ENCODE measurements at regions not wholly inside any gene's neighbourhood (a gene's known extent, or its start where the extent isn't known, plus 50 kb on each side); places are given as distances from the start of the nearest gene placed in this dataset.
A peak's percentile ranks its signal among the peaks of the same experiment; 100 is the strongest.
"Not testable (repeated sequence)": the region's sequence is repeated elsewhere in the genome, so short reads cannot be mapped to it uniquely, and the experiment has no call there.

DNA sequence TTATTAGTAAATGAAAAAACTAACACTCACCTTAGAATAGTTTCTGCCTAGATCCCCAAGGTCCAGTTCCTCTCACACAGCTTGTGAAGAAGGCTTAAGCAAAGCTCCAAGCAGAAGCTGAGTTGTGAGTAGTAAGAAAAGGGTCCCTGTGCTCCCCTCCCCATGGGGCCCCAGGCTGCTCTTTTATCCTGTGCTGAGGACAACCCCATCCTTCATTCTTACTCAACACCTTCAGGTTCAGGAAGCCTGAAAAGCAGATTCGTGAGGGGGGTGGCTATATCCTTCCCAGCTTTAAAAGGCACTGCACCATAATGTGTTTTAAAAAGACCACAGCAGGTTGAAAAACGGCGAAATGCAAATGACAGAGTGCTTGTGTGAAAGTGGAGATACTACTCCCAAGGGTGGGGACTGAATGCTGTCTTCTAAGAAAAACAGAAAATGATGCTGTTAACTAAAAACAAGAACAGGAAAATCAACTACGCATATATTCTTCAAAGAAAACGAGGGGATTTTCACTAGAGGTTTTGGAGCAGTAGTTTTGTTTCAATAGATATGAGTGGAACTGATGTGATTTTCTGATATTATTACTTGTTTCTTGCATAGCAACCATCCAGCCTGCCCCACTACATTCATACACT lies 182.7 kb downstream of the KTN1 start:
- in situ Hi-C loops (cut with HindIII; ENCODE audit: low pct_unique_long_range_greater_than_20kb, low sequenced_read_pairs), result no loop called here
- no peak for DNase-seq (ENCODE audit: low read depth)

DNA sequence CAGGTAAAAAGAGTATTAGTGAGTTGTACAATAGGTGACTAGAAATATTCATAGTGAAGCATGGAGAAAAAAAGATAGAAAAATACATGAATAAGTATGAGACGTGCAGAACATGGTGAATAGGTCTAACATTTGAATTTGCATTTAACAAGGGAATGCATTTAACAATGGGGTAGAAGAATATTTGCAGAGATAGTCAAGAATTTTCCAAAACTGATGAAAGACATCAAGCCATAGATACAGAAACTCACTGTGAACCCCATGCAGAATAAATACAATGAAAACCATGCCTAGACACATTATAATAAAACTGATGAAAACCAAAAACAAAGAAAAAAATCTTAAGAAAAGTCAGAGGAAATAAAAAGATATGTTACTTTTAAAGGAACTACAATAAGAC lies 184.8 kb downstream of the KTN1 start:
- in situ Hi-C loops (cut with HindIII; ENCODE audit: low pct_unique_long_range_greater_than_20kb, low sequenced_read_pairs), result no loop called here
- DNase-seq (ENCODE audit: low read depth), result no peak

DNA sequence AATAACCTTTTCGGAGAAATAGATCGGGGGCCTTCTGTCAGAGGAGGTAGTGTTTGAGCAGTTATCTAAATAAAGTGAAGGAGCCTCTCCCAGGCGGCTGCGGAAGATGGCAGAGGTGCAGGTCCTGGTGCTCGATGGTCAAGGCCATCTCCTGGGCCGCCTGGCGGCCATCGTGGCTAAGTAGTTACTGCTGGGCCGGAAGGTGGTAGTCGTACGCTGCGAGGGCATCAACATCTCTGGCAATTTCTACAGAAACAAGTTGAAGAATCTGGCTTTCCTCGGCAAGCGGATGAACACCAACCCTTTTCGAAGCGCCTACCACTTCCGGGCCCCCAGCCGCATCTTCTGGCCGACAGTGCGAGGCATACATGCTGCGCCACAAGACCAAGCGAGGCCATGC lies 186.1 kb downstream of the KTN1 start:
- DNase-seq (ENCODE audit: low read depth), result no peak
- in situ Hi-C loops (cut with HindIII; ENCODE audit: low pct_unique_long_range_greater_than_20kb, low sequenced_read_pairs), result no loop called here

DNA sequence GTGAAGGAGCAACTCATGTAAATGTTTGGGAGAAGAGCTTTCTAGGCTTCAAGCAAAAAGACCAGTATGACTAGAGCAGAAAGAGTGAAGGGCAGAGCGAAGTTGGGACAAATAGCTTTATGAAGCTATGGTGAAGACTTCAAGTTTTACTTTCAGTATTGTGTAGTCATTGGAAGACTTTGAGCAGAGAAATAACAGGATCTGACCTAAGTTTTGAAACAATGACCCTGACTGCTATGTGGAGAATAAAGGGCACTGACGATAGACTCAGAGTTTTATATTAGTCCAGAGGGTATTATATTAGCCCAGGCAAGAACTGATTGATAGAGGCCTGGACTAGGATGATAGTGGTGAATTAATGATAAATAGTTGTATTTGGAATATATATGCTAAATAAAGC lies 187.3 kb downstream of the KTN1 start:
- no peak for DNase-seq (ENCODE audit: low read depth)
- in situ Hi-C loops (cut with HindIII; ENCODE audit: low pct_unique_long_range_greater_than_20kb, low sequenced_read_pairs), result no loop called here

DNA sequence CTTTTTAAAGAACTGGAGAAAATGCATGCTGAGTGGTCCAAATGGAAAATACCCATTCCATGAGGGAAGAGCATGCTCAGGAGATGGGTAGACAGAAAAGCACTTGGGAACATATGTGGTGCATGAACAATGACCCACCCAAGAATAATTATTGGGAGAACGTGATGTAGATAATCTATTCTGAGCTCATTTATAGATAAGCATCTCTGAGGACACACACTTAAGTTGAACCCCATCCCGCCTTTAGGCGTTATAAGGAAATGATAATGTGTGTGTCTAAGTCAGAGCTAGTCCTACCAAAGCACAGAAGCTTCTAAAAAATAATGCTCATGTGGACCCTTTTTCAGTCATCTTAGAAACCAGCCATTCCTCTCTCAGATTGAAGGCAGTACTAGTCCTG lies 189.9 kb downstream of the KTN1 start:
- DNase-seq (ENCODE audit: low read depth), result no peak
- in situ Hi-C loops (cut with HindIII; ENCODE audit: low pct_unique_long_range_greater_than_20kb, low sequenced_read_pairs), result no loop called here

DNA sequence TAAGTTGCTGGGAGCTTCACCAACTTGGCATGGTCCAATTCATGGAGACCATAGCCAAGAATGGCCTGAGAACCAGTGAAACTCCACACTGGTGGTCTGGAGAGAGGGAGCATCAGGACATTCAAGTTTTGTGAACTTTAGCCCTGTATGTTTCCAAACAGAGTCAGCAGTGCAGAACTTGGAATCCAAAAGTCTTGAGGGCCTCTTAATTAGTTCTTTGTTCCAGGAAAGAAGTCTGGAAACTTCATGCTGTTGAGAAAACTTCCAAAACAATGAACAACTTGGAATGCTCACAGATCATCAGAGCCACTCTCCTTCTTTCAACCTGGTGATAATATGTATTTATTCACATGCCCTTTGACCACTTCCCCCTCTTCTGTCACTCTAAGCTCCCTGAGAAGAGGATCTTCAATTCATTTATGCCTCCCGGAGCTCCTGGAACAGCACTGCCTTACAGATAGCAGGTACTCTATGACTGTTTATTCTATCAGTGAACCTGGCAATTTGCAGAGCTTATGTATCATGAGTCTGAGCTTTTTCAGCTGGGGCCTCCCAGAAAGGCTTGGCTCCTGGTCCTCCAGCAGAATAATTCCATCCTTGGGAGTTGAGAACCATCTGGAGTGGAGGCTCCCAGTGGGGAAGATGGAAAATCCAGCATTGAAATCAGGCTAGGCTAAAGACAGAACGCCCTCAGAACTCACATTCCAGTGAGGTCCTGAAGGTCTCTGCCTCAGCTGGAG lies 191.4 kb downstream of the KTN1 start:
- in situ Hi-C loops (cut with HindIII; ENCODE audit: low pct_unique_long_range_greater_than_20kb, low sequenced_read_pairs), result no loop called here
- DNase-seq (ENCODE audit: low read depth), result no peak

DNA sequence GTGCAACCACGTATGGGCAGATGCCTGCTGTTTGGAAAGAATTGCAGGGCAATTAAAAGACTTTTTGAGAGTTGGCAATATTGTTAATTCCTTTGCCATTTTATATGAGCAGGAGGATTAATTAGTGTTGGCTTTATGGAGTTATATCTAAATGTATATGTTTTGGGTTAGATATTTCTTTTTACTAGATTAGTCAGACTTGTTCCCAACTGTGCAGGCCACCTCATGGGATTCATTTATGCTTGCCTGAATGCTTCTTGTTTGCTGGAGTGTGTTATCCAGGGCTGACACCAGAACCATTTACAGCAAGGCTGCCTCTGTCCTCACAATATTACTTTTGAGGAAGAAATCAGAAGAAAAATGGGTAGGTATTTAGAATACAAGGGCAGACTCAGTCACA lies 192.5 kb downstream of the KTN1 start:
- in situ Hi-C loops (cut with HindIII; ENCODE audit: low pct_unique_long_range_greater_than_20kb, low sequenced_read_pairs), result no loop called here
- no peak for DNase-seq (ENCODE audit: low read depth)

DNA sequence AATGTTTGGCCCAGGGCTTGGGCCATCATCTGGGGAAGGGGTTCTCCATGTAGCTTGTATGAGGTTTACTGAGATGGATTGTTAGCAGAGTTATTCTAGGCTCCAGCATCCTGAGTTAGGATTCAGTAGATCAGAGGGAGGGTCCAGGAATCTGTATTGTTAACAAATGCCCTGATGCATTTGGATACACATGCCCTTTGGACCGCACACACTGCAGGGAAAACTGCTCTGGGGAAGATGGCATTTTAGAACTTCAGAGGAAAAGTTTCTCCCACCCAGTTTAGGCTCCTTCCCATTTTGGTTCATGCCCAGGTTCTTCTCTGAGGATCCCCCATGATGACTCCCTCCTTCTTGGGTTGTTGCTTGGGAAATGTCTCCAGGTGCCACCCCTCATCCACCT lies 193.3 kb downstream of the KTN1 start:
- no peak for DNase-seq (ENCODE audit: low read depth)
- in situ Hi-C loops (cut with HindIII; ENCODE audit: low pct_unique_long_range_greater_than_20kb, low sequenced_read_pairs), result no loop called here

DNA sequence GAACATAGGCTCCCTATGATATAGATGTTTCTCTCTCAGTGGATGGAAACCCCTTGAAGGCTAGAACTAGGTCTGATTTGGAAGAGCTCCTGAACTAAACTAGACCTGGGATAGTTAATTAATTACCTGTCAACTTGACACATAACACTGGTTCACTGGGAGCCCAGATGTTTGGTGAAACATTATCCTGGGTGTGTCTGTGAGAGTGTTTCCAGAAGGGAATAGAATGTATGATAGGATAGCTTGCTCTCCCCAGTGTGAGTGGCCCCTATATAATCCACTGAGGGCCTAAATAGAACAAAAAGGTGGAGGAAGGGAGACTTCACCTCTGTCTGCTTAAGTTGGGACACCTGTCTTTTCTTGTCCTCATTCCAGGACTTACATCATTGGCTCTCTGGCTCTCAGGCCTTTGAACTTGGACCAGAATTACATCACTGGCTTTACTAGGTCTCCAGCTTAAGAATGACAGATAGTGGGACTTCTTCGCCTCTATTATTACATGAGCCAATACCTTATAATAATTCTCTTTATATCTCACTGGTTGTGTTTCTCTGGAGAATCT lies 194.1 kb downstream of the KTN1 start:
- peak; percentile 23 for DNase-seq (ENCODE audit: low read depth)
- in situ Hi-C loops (cut with HindIII; ENCODE audit: low pct_unique_long_range_greater_than_20kb, low sequenced_read_pairs), result no loop called here

DNA sequence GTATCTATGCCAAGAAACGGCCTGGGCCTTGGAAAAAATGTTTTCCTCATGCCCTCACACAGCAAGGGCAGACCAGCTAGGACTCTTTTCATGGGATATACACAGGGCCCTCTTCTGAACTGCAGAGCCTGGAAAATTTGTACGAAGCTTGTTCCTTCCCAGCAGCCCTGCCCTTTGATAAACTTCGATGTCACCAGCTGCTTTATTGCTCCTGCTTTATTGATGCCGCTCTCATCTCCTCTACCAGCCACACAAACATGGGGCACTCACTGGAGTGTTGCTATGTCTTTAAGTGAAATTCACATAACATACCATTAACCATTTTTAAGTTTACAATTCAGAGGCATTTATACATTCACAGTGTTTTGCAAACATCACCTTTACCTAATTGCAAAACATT lies 197.9 kb downstream of the KTN1 start:
- in situ Hi-C loops (cut with HindIII; ENCODE audit: low pct_unique_long_range_greater_than_20kb, low sequenced_read_pairs), result no loop called here
- DNase-seq (ENCODE audit: low read depth), result no peak

DNA sequence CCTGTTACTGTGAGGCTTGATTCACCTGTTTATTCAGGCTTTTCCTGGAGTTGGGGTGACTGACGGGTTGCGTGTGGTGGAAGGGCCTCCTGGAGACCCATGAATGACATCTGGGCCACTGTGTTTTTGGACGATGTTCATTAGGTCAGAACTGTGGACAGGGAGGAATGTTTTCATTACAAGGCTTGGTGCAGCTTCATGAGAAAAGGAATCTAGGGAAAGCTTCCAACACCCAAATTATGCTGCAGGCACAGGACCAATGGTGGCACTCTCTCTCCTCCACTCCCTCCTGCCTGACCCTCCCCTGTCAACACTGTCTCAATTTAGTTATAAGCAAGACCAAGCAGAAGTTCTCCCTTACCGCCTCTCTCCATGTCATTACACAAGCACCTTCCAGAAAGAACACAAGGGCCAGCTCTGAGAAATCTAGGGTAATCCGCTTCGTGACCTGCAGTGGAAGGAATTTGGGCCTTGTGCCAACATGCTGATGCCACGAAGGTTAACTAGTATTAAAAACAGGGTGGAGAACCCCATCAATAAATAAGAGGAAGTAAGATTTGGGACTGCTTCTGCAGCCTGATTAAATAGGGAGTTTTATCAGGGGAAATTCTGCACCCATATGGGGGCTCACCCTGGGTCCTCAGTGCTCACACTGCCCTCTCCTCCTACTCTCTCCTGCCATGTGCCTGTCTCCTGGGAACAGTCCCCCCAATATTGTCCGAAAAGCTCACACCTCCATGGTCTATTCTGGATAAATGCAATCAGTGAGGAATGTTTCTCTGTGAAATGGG lies 200.3 kb downstream of the KTN1 start:
- in situ Hi-C loops (cut with HindIII; ENCODE audit: low pct_unique_long_range_greater_than_20kb, low sequenced_read_pairs), result no loop called here
- DNase-seq (ENCODE audit: low read depth), result peak; percentile 98

DNA sequence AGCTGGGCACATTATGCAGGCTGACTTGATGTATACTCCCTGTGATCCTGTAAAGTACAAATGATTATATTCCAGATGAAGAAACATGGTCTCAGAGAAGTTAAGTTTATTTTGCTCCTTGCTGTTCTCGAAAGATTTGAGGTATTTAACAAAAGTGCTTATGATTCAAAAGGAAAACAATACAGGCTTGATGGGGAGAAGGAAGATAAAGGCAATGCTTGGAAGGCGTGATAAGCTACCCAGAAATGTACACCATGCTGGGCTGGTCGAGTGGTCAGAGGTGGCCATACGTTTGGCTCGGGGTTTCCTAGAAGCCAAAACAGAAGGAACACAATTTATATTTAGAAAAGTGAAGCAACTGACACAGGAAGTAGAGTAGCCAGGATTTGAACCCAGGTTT lies 201.0 kb downstream of the KTN1 start:
- in situ Hi-C loops (cut with HindIII; ENCODE audit: low pct_unique_long_range_greater_than_20kb, low sequenced_read_pairs), result no loop called here
- DNase-seq (ENCODE audit: low read depth), result no peak

DNA sequence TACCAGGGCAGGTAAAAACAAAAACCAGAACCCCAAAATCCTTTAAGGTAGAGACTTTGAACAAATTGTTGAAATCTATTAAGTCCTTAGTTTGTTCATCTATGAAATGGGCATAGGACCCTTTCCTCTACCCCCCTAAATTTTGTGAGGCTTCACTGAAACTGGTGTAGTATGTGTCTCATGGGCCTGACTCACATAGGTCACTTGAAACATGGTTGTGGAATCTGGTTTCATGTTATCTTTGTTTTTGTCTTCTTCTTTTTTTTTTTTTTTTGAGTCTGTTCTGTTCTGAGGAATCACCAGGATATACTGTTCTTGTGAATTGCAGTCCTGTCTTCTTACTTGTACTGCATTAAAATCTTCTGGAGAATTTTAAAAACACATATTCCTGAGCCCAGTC lies 202.2 kb downstream of the KTN1 start:
- no peak for DNase-seq (ENCODE audit: low read depth)
- in situ Hi-C loops (cut with HindIII; ENCODE audit: low pct_unique_long_range_greater_than_20kb, low sequenced_read_pairs), result no loop called here

DNA sequence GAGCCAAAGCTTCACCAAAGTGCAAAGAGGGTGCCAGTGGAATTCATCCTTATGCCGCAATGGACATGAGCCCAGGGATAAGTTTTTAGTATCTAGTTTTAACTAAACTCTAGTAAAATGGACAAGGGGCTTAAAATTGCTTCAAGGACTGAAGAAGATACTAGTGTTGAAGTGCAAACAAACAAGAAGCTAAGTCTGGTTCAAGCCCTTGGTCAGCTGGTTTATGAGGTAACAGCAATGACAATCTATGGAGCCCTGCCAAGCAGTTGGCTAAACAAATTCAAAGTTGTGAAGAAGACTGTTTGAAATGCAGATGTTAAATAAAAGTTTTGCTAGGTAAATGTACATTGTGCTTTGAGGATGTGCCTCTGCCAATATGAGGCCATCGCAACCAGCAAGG lies 209.4 kb downstream of the KTN1 start:
- no peak for DNase-seq (ENCODE audit: low read depth)
- in situ Hi-C loops (cut with HindIII; ENCODE audit: low pct_unique_long_range_greater_than_20kb, low sequenced_read_pairs), result no loop called here

DNA sequence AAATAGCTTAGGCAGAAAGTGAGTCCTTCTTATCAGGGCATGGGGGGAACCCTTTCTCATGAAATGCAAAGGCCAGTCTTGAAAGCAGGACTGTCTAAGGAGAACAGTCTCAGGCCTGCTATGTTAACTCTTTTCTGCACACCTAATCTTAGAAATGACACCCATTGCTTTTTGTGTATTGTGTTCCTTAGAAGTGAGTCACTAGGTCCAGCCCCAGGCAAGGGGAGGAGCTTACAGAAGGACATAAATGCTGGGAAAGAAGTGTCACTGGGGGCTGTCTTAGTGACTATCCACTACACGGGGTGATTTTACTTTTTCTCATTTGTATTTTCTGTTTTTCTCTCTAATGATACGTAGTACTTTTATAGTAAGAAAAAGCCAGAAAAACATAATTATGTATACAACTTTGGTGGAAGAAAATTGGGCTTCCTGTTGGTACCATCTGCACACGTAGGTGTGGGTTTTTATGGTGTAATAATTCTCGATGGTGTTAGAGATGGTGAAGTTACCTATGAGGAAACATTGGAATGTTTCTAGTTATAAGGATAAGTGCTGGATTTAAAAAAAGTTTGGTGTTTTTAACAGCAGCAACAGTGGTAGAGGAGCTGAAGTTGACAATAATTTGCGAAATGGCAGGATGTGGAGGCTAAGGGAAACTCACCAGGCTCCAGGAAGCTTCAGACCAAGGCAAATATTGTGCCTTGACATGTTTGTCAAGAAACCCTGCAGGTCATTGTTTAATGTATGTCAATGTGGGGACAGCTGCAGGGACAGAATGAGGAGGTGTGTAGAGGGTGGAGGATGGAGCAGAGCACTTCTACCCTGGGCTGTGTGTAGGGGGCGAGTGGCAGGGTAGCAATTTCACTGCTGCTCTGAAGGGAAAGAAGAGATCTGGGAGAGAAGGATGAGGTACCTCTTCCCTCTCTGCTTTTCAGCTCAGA lies 214.9 kb downstream of the KTN1 start:
- in situ Hi-C loops (cut with HindIII; ENCODE audit: low pct_unique_long_range_greater_than_20kb, low sequenced_read_pairs), result no loop called here
- DNase-seq (ENCODE audit: low read depth), result peak; percentile 45

DNA sequence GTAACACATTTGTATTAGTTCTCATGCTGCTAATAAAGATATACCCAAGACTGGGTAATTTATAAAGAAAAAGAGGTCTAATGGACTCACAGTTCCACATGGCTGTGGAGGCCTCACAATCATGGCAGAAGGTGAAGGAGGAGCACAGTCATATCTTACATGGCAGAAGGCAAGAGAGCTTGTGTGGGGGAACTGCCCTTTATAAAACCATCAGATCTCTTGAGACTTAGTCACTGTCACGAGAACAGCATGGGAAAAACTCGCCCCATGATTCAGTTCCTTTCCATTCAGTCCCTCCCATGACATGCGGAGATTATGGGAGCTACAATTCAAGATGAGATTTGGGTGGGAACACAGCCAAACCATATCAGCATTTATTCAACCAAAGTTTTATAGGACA lies 216.5 kb downstream of the KTN1 start:
- in situ Hi-C loops (cut with HindIII; ENCODE audit: low pct_unique_long_range_greater_than_20kb, low sequenced_read_pairs); DNase-seq (ENCODE audit: low read depth): not testable (repeated sequence)

DNA sequence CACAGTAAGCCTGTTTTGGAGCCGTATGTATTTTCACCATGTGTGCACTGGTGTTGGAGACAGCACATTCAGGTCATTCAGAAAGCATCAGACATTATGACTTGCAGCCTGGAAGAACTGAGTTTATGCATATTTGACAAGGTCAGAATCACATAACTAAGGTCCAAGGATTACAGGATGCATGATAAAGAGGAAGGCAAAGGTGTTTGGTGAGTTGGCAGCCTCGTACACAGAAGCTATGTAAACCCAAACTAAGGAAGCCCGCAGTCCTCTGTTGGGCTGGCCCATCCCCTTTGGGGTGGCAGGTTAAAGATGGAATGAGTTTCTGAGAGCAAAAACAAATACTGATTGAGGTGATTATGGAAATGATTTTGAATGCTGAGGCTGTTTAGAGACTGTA lies 218.4 kb downstream of the KTN1 start:
- in situ Hi-C loops (cut with HindIII; ENCODE audit: low pct_unique_long_range_greater_than_20kb, low sequenced_read_pairs), result no loop called here
- DNase-seq (ENCODE audit: low read depth), result no peak

DNA sequence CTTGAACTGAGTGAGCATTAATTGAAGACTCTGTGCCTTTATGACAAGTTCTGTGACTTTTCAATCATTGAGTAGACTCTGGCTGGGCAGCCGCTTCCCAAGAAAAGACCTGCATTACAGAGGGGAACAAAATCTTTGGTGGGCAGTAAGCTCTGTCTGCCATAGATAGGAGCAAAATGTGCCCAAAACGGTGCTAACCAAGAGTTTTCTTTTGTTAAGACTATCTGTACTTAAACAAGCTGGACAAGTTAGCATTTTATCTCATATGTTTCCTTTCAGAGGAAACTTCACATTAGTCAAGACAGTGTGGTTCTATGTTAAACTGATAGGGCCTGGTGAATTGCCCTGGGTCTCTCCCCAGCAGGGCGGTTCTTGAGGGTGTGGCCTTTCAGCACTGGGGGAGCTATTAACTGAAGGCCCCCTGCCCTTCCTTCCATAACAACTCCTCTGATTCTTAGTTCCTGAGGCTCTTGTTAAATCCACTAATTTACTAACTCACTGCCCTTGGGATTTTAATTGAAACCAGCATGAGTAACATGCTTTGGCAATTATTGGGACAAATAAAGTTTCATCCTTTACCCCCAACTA lies 219.6 kb downstream of the KTN1 start:
- no peak for DNase-seq (ENCODE audit: low read depth)
- in situ Hi-C loops (cut with HindIII; ENCODE audit: low pct_unique_long_range_greater_than_20kb, low sequenced_read_pairs), result no loop called here
